ENCODE measurements at regions not wholly inside any gene's neighbourhood (a gene's known extent, or its start where the extent isn't known, plus 50 kb on each side); places are given as distances from the start of the nearest gene placed in this dataset.

DNA sequence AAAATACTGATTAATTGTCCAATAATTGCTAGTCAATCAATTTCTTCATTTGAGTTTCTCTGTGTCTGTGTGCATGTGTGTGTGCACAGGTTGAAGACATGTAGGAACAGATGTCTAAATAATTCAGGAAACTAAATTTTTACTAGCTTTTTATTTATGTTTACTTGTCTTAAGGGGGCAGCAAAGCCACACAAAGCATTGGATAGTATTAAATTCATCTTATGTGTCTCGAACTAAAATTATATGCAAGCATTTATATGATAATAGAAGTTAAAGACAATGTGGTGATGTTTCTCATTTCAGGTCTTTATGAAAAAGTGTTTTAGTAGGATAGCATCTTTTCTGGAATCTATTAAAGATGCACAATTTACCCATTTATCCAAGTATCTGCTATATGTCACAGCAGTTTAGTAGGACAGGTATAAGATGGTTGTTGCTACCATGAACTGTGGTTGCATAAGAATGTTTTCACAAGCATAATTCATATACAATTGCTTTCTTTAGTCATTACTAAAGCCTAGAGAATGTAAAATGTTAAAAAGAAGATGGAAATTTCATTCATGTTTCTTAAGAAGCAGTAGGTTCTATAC, 784.6 kb upstream of the NUDT12 start:
- no peaks in the 10 kb centered on the region for H3K36me3 ChIP-seq (replicated peaks in 1 of 2; ENCODE audit: control insufficient read depth in 1 of 2, insufficient read depth in 2 of 2, low read length in 1 of 2)
- H3K27me3 ChIP-seq (ENCODE audit: insufficient read depth) = no peaks in the 10 kb centered on the region
- no peak for DNase-seq
- 13% methylated on average over 1 of the region's 1 CpG for WGBS (ENCODE audit: low lambda C conversion rate)
- no peaks in the 10 kb centered on the region for H4K20me1 ChIP-seq (ENCODE audit: insufficient read depth)
- H3K79me2 ChIP-seq (ENCODE audit: insufficient read depth) = no peaks in the 10 kb centered on the region
- no peak overlapping the region for H2AFZ ChIP-seq (ENCODE audit: low read depth)
- ChIA-PET POLR2A (no interaction called here), CTCF (interaction anchor here (0.6 to 2.0 kb wide), 8 partner anchors 9 to 1822 kb away, joined by 3 to 8 read pairs (median 4); no protein-coding TSS in a partner anchor)
- H3K4me1 ChIP-seq (ENCODE audit: control insufficient read depth in 1 of 2, insufficient read depth in 2 of 2, low read depth in 1 of 2, low read length in 1 of 2) = peaks cover 0 to 3% of the 10 kb centered on the region in 2 experiments; a peak in 2 of 4 replicates
- H3K9me3 ChIP-seq = no peaks in the 10 kb centered on the region
- no peak overlapping the region for H3K4me3 ChIP-seq (ENCODE audit: low read depth in 2 of 2, low read length in 1 of 2)
- H3K9me2 ChIP-seq = no peaks in the 10 kb centered on the region
- no peak overlapping the region for H3K4me2 ChIP-seq
- H3F3A ChIP-seq (replicated peaks; ENCODE audit: insufficient read depth) = no peaks in the 10 kb centered on the region
- TF ChIP-seq, protein P1, sequence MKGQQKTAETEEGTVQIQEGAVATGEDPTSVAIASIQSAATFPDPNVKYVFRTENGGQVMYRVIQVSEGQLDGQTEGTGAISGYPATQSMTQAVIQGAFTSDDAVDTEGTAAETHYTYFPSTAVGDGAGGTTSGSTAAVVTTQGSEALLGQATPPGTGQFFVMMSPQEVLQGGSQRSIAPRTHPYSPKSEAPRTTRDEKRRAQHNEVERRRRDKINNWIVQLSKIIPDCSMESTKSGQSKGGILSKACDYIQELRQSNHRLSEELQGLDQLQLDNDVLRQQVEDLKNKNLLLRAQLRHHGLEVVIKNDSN (IDR thresholded peaks at IDR 0.05; ENCODE audit: borderline replicate concordance, low read depth) = no peak
- TF ChIP-seq EP300 (IDR thresholded peaks at IDR 0.05; ENCODE audit: borderline replicate concordance in 1 of 2, low read depth in 1 of 2, low read length in 1 of 2) (peak; percentile 39 to 51; a peak in 3 of 4 replicates), TCF12 (IDR thresholded peaks at IDR 0.05) (peak; percentile 82), SMC3 (IDR thresholded peaks at IDR 0.05; ENCODE audit: low read depth, low read length) (peak; percentile 29), NFIC (IDR thresholded peaks at IDR 0.05; ENCODE audit: borderline replicate concordance) (no peak), NRF1 (IDR thresholded peaks at IDR 0.05; ENCODE audit: low read depth, low read length) (no peak), MXI1 (IDR thresholded peaks at IDR 0.05; ENCODE audit: low read depth, low read length) (no peak), TAF1 (IDR thresholded peaks at IDR 0.05; ENCODE audit: borderline replicate concordance, low read depth, low read length) (no peak), RAD21 (IDR thresholded peaks at IDR 0.05; ENCODE audit: low read length) (peak; percentile 78), POLR2AphosphoS5 (IDR thresholded peaks at IDR 0.05; ENCODE audit: low read depth, low read length) (peak; percentile 55), RFX5 (IDR thresholded peaks at IDR 0.05; ENCODE audit: low read length) (no peak), GATA2 (CRISPR knock-in tag; IDR thresholded peaks at IDR 0.05) (0 out of 2 replicates have a peak, but pooled peaks have one; percentile 20), JUND (IDR thresholded peaks at IDR 0.05) (peak; percentile 27; the same call in 1 of the 2 replicates), RCOR1 (IDR thresholded peaks at IDR 0.05; ENCODE audit: low read length) (no peak)
- TF ChIP-seq, protein P2, sequence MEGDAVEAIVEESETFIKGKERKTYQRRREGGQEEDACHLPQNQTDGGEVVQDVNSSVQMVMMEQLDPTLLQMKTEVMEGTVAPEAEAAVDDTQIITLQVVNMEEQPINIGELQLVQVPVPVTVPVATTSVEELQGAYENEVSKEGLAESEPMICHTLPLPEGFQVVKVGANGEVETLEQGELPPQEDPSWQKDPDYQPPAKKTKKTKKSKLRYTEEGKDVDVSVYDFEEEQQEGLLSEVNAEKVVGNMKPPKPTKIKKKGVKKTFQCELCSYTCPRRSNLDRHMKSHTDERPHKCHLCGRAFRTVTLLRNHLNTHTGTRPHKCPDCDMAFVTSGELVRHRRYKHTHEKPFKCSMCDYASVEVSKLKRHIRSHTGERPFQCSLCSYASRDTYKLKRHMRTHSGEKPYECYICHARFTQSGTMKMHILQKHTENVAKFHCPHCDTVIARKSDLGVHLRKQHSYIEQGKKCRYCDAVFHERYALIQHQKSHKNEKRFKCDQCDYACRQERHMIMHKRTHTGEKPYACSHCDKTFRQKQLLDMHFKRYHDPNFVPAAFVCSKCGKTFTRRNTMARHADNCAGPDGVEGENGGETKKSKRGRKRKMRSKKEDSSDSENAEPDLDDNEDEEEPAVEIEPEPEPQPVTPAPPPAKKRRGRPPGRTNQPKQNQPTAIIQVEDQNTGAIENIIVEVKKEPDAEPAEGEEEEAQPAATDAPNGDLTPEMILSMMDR (IDR thresholded peaks at IDR 0.05) = peak; percentile 60
- TF ChIP-seq, protein P3, sequence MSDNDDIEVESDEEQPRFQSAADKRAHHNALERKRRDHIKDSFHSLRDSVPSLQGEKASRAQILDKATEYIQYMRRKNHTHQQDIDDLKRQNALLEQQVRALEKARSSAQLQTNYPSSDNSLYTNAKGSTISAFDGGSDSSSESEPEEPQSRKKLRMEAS (IDR thresholded peaks at IDR 0.05; ENCODE audit: low read depth) = no peak
- TF ChIP-seq, protein P4, sequence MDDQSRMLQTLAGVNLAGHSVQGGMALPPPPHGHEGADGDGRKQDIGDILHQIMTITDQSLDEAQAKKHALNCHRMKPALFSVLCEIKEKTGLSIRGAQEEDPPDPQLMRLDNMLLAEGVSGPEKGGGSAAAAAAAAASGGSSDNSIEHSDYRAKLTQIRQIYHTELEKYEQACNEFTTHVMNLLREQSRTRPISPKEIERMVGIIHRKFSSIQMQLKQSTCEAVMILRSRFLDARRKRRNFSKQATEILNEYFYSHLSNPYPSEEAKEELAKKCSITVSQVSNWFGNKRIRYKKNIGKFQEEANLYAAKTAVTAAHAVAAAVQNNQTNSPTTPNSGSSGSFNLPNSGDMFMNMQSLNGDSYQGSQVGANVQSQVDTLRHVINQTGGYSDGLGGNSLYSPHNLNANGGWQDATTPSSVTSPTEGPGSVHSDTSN (IDR thresholded peaks at IDR 0.05) = peak; percentile 65
- no peak overlapping the region for H3K9ac ChIP-seq
- peak overlapping the region; percentile 21 to 53; a peak in 3 of 4 replicates for H3K27ac ChIP-seq (ENCODE audit: low read depth in 2 of 2, low read length in 1 of 2)
